A673 (cell line): ENCODE measurements at regions not wholly inside any gene's neighbourhood (a gene's known extent, or its start where the extent isn't known, plus 50 kb on each side); places are given as distances from the start of the nearest gene placed in this dataset.

Source experiments
- BruUV-seq: library from RNA; stranded (reverse); fragments of 400-500 nt; replicated peaks from 2 replicates; lab custom pipeline; 2021; lab: Mats Ljungman, UMichigan
- CTCF ChIA-PET: fragments of 300-600 bp; sonication (Branson Sonifier 250); formaldehyde crosslinking; loops from one replicate; lab custom pipeline; 2022; ENCODE audit warnings: antibody characterized with exemption; lab: Charles Lee
- POLR2A ChIA-PET: fragments of 300-600 bp; sonication (Branson Sonifier 250); formaldehyde crosslinking; loops from one replicate; lab custom pipeline; 2022; ENCODE audit warnings: antibody characterized with exemption; ENCODE audit not compliant: low non-redundant PET; lab: Charles Lee
- DNase-seq: peaks from one replicate; pipeline ENCODE4 v3.0.0-alpha.2; 2015; ENCODE audit warnings: low spot score
- H3K27ac ChIP-seq: fragments of 200-600 bp; sonication (generic); 2 replicates; pipeline ENCODE4 v1.5.1; 2016; ENCODE audit warnings: mixed run types, low read depth, mild to moderate bottlenecking, mixed read lengths, antibody characterized with exemption, low read length; ENCODE audit not compliant: poor library complexity, severe bottlenecking
- H3K27me3 ChIP-seq: fragments of 200-600 bp; sonication (generic); replicated peaks from 2 replicates; pipeline ENCODE4 v1.6.1; 2017; ENCODE audit warnings: mixed run types, low read depth, mild to moderate bottlenecking, mixed read lengths, antibody characterized with exemption, low read length; ENCODE audit not compliant: insufficient read depth, poor library complexity
- H3K36me3 ChIP-seq: fragments of 200-600 bp; sonication (generic); 2 replicates; pipeline ENCODE4 v1.6.1; 2016; ENCODE audit warnings: mixed run types, mild to moderate bottlenecking, mixed read lengths, antibody characterized with exemption, low read length; ENCODE audit not compliant: insufficient read depth, poor library complexity, severe bottlenecking
- H3K4me1 ChIP-seq: fragments of 200-600 bp; sonication (generic); 2 replicates; pipeline ENCODE4 v1.6.1; 2017; ENCODE audit warnings: mixed run types, mild to moderate bottlenecking, mixed read lengths, antibody characterized with exemption, low read length; ENCODE audit not compliant: insufficient read depth, poor library complexity, severe bottlenecking
- H3K4me3 ChIP-seq: fragments of 200-600 bp; sonication (generic); 2 replicates; pipeline ENCODE4 v1.5.1; 2016; ENCODE audit warnings: low read depth, mixed run types, mild to moderate bottlenecking, mixed read lengths, low read length; ENCODE audit not compliant: poor library complexity, severe bottlenecking
- H3K9me3 ChIP-seq: fragments of 200-600 bp; sonication (generic); 2 replicates; pipeline ENCODE4 v1.6.1; 2016; ENCODE audit warnings: mixed run types, low read depth, mild to moderate bottlenecking, mixed read lengths, antibody characterized with exemption, low read length; ENCODE audit not compliant: poor library complexity, severe bottlenecking
- EZH2 ChIP-seq: fragments of 200-600 bp; sonication (generic); IDR thresholded peaks from 2 replicates; pipeline ENCODE4 v1.6.1; 2017; ENCODE audit warnings: borderline replicate concordance, low read depth, mild to moderate bottlenecking, mixed read lengths, antibody characterized with exemption, low read length; ENCODE audit not compliant: poor library complexity, severe bottlenecking
- intact Hi-C: fragments of 100-400 bp; cut with micrococcal nuclease; formaldehyde crosslinking; loops from one replicate; pipeline ENCODE4 v1.10.0; 2022; ENCODE audit not compliant: unreplicated experiment
- TF ChIP-seq, protein P1 (sequence below): fragments of 300-800, 200-600 bp; sonication (generic); conservative IDR thresholded peaks from 2 replicates; pipeline ENCODE4 v1.5.1; 2017; ENCODE audit warnings: low read depth, mild to moderate bottlenecking, antibody characterized with exemption, low read length, moderate library complexity, mixed read lengths

DNA sequence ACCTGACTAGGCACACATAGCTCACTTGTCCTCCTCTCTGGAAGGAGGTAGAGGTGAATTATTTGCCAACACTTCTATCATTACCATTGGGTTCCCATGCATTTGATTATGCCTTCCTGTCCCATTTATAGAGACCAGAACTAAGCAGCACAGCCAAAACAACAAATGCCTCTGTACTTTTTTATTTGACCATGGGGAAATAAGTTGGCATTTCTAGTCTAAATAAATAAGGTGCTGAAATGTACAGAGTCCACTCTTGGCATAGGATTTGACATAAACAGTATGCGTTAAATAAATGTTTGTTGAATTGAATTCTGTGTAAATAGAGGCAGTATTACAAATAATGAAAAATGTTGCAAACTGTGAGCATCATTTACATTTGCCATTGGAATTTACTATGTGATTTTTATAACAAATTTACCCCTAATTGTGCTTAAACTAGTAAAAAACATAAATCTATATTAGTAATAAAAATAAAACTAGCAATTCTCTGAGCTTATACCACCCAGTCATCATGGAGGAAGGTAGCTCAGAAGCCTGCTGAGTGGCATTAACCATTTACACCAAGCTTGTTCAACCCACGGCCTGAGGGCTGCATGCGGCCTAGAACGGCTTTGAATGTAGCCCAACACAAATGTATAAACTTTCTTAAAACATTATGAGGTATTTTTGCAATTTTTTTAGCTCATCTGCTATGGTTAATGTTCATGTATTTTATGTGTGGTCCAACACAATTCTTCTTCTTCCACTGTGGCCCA is 367.8 kb downstream of the FIGN start:
- DNase-seq, result no peak
- H3K27me3 ChIP-seq, result no peaks in the 10 kb centered on the region
- CTCF ChIA-PET, result no interaction called here
- no peak overlapping the region for H3K4me3 ChIP-seq
- H3K36me3 ChIP-seq, result no peaks in the 10 kb centered on the region
- no peaks in the 10 kb centered on the region for H3K9me3 ChIP-seq
- BruUV-seq, result no TSS peak
- no peak overlapping the region for H3K27ac ChIP-seq
- H3K4me1 ChIP-seq, result no peaks in the 10 kb centered on the region
- intact Hi-C loops, result no loop called here
- POLR2A ChIA-PET, result no interaction called here
- TF ChIP-seq, protein P1, sequence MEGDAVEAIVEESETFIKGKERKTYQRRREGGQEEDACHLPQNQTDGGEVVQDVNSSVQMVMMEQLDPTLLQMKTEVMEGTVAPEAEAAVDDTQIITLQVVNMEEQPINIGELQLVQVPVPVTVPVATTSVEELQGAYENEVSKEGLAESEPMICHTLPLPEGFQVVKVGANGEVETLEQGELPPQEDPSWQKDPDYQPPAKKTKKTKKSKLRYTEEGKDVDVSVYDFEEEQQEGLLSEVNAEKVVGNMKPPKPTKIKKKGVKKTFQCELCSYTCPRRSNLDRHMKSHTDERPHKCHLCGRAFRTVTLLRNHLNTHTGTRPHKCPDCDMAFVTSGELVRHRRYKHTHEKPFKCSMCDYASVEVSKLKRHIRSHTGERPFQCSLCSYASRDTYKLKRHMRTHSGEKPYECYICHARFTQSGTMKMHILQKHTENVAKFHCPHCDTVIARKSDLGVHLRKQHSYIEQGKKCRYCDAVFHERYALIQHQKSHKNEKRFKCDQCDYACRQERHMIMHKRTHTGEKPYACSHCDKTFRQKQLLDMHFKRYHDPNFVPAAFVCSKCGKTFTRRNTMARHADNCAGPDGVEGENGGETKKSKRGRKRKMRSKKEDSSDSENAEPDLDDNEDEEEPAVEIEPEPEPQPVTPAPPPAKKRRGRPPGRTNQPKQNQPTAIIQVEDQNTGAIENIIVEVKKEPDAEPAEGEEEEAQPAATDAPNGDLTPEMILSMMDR, result no peak
- TF ChIP-seq EZH2, result no peak

DNA sequence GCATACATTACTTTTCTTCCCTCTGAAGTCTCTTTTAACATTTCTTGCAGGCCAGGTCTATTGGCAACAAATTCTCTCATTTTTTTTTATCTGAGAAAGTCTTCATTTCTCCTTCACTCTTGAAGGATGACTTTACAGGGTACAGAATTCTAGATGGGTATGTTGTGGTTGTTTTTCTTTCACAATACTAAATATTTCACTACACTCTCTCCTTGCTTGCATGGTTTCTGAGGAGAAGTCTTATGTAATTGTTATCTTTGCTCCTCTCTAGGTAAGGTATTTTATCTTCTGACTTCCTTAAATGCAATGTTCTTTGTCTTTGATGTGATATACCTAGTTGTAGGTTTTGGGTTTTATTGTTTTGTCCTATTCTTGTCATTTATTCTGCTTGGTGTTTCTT is 371.1 kb downstream of the FIGN start:
- Histone ChIP-seq H3K4me1 (no peaks in the 10 kb centered on the region), H3K9me3 (no peaks in the 10 kb centered on the region), H3K36me3 (no peaks in the 10 kb centered on the region), H3K27ac (no peak overlapping the region), H3K27me3 (no peaks in the 10 kb centered on the region), H3K4me3 (no peak overlapping the region)
- no peak for TF ChIP-seq EZH2
- TF ChIP-seq, protein P1, result no peak
- ChIA-PET CTCF (no interaction called here), POLR2A (no interaction called here)
- DNase-seq, result no peak
- intact Hi-C loops, result no loop called here
- BruUV-seq, result no TSS peak

DNA sequence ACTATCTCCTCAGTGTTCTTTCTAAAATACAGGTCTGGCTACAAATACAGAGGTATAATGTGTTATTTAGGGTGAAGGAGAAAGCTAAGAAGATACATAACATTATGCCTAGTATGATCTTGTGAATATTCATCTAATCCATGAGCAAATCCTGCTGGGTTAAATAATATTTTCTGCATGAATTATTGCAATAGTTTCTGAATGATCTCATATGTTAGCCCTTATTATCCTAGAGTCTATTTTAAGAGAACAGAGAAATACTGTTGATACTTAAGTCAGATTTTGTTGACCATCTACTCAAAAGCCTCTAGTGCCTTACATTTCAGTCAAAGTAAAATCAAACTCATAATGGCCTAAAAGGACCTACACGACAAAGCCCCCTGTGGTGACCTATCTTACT is 382.3 kb downstream of the FIGN start:
- H3K9me3 ChIP-seq, result no peaks in the 10 kb centered on the region
- no TSS peak for BruUV-seq
- H3K4me3 ChIP-seq, result no peak overlapping the region
- no peaks in the 10 kb centered on the region for H3K27me3 ChIP-seq
- intact Hi-C loops, result no loop called here
- no peaks in the 10 kb centered on the region for H3K36me3 ChIP-seq
- no peak for DNase-seq
- no peak overlapping the region for H3K27ac ChIP-seq
- ChIA-PET POLR2A (no interaction called here), CTCF (no interaction called here)
- no peak for TF ChIP-seq EZH2
- TF ChIP-seq, protein P1, result no peak
- peaks cover under 1% of the 10 kb centered on the region for H3K4me1 ChIP-seq
